K562 (cell line): ENCODE measurements at regions not wholly inside any gene's neighbourhood (a gene's known extent, or its start where the extent isn't known, plus 50 kb on each side); places are given as distances from the start of the nearest gene placed in this dataset.
A peak's percentile ranks its signal among the peaks of the same experiment; 100 is the strongest.

ENCODE experiments used
- C11orf30 ChIP-seq: fragments of 450-650 bp; IDR thresholded peaks from 2 replicates; pipeline ENCODE4 v1.6.1; 2016; ENCODE audit warnings: low read depth, mild to moderate bottlenecking
- CHD1 ChIP-seq: fragments of 200-600 bp; sonication (generic); IDR thresholded peaks from one replicate; pipeline ENCODE4 v1.6.1; 2012; ENCODE audit warnings: mild to moderate bottlenecking, moderate library complexity, low read length, inconsistent platforms
- EP300 ChIP-seq: IDR thresholded peaks from 2 replicates; pipeline ENCODE4 v1.6.1; 2012; ENCODE audit warnings: low read length, improper control_type of control experiment
- FOSL1 ChIP-seq: fragments of 200-800 bp; sonication (Bioruptor generic); conservative IDR thresholded peaks from 2 replicates; pipeline ENCODE4 v1.6.1; 2016; ENCODE audit warnings: missing genetic modification characterization, missing compliant biosample characterization
- FOXA1 ChIP-seq: fragments of 450-650 bp; IDR thresholded peaks from 2 replicates; pipeline ENCODE4 v1.6.1; 2016; ENCODE audit warnings: mild to moderate bottlenecking, borderline replicate concordance
- FOXA3 ChIP-seq, 2 experiments: fragments of 450-650 bp in 1 of 2; sonication (generic) in 1 of 2; formaldehyde crosslinking; IDR thresholded peaks in 1 of 2; conservative IDR thresholded peaks in 1 of 2; 2 replicates each; pipeline versions ENCODE4 v1.4.0 to v1.8.0; 2020 to 2022; ENCODE audit warnings: mild to moderate bottlenecking in 2 of 2, missing genetic modification reagents in 1 of 2
- KAT2B ChIP-seq: IDR thresholded peaks from one replicate; pipeline ENCODE4 v1.6.1; 2012; ENCODE audit warnings: low read depth, mild to moderate bottlenecking, control low read depth, inconsistent platforms, low read length, moderate library complexity
- KAT8 ChIP-seq: fragments of 450-650 bp; IDR thresholded peaks from 2 replicates; pipeline ENCODE4 v1.6.1; 2016; ENCODE audit warnings: low read depth, mild to moderate bottlenecking
- L3MBTL2 ChIP-seq: fragments of 450-650 bp; IDR thresholded peaks from 2 replicates; pipeline ENCODE4 v1.6.1; 2016; ENCODE audit warnings: mild to moderate bottlenecking, moderate library complexity
- MAFF ChIP-seq: IDR thresholded peaks from 2 replicates; pipeline ENCODE4 v1.6.1; 2012; ENCODE audit warnings: low read length, improper control_type of control experiment
- MIER1 ChIP-seq: fragments of 450-650 bp; IDR thresholded peaks from 2 replicates; pipeline ENCODE4 v1.6.1; 2016; ENCODE audit warnings: antibody characterized with exemption, mild to moderate bottlenecking, low read depth
- PTRF ChIP-seq: fragments of 450-650 bp; IDR thresholded peaks from 2 replicates; pipeline ENCODE4 v1.6.1; 2016; ENCODE audit warnings: mild to moderate bottlenecking, missing genetic modification characterization, missing compliant biosample characterization
- SMAD4 ChIP-seq: fragments of 250-450 bp; sonication (Bioruptor Pico); conservative IDR thresholded peaks from 2 replicates; pipeline ENCODE4 v1.8.0; 2021; ENCODE audit warnings: inconsistent platforms, mild to moderate bottlenecking, moderate library complexity
- ZFX ChIP-seq: sonication (generic); formaldehyde crosslinking; IDR thresholded peaks from 2 replicates; pipeline ENCODE4 v1.8.0; 2022; ENCODE audit warnings: mild to moderate bottlenecking, missing genetic modification reagents, moderate library complexity
- ZNF431 ChIP-seq: sonication (generic); formaldehyde crosslinking; IDR thresholded peaks from 2 replicates; pipeline ENCODE4 v1.8.0; 2022; ENCODE audit warnings: mild to moderate bottlenecking, missing genetic modification reagents
- TF ChIP-seq, protein P1 (sequence below): fragments of 450-650 bp; IDR thresholded peaks from 2 replicates; pipeline ENCODE4 v1.6.1; 2016
- TF ChIP-seq, protein P2 (sequence below): fragments of 450-650 bp; IDR thresholded peaks from 2 replicates; pipeline ENCODE4 v1.6.1; 2017; ENCODE audit warnings: antibody characterized with exemption, mild to moderate bottlenecking
- TF ChIP-seq, protein P3 (sequence below): fragments of 250-450 bp; sonication (Bioruptor Pico); IDR thresholded peaks from 2 replicates; pipeline ENCODE4 v1.4.0; 2020

DNA sequence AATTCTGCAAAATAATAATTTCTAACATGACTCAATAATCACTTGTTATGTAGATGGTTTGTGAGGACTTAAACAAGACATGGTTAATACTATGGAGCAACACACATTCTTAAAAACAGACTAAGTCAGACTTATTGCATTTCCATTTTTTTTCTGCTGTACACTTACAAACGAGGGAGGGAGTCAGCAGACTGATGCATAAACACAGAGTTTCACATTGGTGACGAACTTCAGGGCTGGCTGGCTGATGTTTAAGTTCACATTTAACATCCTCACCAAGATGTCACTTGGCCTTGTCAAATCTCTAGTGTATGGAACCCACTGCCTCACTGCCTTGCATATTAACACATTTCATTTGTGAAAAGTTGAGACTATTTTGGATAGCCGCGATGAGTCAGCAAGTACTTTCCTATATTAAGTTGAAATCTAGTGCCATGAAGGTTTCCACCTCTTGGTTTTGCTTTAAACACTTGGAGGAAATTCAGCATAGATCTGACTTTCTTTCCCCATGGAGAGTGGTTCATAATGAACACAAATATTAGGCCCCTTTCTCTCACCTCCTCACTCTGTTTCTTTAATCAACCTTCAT is 337.5 kb upstream of the RUNX1 start (continued):
- no peak for TF ChIP-seq KAT2B
- no peak for TF ChIP-seq L3MBTL2
- TF ChIP-seq, protein P1, sequence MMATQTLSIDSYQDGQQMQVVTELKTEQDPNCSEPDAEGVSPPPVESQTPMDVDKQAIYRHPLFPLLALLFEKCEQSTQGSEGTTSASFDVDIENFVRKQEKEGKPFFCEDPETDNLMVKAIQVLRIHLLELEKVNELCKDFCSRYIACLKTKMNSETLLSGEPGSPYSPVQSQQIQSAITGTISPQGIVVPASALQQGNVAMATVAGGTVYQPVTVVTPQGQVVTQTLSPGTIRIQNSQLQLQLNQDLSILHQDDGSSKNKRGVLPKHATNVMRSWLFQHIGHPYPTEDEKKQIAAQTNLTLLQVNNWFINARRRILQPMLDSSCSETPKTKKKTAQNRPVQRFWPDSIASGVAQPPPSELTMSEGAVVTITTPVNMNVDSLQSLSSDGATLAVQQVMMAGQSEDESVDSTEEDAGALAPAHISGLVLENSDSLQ = no peak
- no peak for TF ChIP-seq SMAD4 (CRISPR knock-in tag)
- TF ChIP-seq, protein P2, sequence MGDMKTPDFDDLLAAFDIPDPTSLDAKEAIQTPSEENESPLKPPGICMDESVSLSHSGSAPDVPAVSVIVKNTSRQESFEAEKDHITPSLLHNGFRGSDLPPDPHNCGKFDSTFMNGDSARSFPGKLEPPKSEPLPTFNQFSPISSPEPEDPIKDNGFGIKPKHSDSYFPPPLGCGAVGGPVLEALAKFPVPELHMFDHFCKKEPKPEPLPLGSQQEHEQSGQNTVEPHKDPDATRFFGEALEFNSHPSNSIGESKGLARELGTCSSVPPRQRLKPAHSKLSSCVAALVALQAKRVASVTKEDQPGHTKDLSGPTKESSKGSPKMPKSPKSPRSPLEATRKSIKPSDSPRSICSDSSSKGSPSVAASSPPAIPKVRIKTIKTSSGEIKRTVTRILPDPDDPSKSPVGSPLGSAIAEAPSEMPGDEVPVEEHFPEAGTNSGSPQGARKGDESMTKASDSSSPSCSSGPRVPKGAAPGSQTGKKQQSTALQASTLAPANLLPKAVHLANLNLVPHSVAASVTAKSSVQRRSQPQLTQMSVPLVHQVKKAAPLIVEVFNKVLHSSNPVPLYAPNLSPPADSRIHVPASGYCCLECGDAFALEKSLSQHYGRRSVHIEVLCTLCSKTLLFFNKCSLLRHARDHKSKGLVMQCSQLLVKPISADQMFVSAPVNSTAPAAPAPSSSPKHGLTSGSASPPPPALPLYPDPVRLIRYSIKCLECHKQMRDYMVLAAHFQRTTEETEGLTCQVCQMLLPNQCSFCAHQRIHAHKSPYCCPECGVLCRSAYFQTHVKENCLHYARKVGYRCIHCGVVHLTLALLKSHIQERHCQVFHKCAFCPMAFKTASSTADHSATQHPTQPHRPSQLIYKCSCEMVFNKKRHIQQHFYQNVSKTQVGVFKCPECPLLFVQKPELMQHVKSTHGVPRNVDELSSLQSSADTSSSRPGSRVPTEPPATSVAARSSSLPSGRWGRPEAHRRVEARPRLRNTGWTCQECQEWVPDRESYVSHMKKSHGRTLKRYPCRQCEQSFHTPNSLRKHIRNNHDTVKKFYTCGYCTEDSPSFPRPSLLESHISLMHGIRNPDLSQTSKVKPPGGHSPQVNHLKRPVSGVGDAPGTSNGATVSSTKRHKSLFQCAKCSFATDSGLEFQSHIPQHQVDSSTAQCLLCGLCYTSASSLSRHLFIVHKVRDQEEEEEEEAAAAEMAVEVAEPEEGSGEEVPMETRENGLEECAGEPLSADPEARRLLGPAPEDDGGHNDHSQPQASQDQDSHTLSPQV = 0 out of 2 replicates have a peak, but pooled peaks have one; percentile 26
- TF ChIP-seq KAT8 = no peak
- no peak for TF ChIP-seq ZNF431 (CRISPR knock-in tag)
- TF ChIP-seq C11orf30 = peak; percentile 90
- TF ChIP-seq EP300 = no peak
- TF ChIP-seq ZFX = no peak
- peak; percentile 26 for TF ChIP-seq FOSL1 (tag)
- TF ChIP-seq, protein P3, sequence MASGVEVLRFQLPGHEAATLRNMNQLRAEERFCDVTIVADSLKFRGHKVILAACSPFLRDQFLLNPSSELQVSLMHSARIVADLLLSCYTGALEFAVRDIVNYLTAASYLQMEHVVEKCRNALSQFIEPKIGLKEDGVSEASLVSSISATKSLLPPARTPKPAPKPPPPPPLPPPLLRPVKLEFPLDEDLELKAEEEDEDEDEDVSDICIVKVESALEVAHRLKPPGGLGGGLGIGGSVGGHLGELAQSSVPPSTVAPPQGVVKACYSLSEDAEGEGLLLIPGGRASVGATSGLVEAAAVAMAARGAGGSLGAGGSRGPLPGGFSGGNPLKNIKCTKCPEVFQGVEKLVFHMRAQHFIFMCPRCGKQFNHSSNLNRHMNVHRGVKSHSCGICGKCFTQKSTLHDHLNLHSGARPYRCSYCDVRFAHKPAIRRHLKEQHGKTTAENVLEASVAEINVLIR (CRISPR knock-in tag) = no peak
- no peak for TF ChIP-seq FOXA1
- no peak for TF ChIP-seq CHD1
- no peak for TF ChIP-seq PTRF (tag)
- peak; percentile 61; the same call in 1 of the 2 replicates for TF ChIP-seq MAFF
- no peak for TF ChIP-seq FOXA3 (CRISPR knock-in tag; conservative IDR thresholded peaks at IDR 0.05 in 1 of 2, IDR thresholded peaks at IDR 0.05 in 1 of 2)
- TF ChIP-seq MIER1 = no peak
